ENCODE measurements at regions not wholly inside any gene's neighbourhood (a gene's known extent, or its start where the extent isn't known, plus 50 kb on each side); places are given as distances from the start of the nearest gene placed in this dataset.

DNA sequence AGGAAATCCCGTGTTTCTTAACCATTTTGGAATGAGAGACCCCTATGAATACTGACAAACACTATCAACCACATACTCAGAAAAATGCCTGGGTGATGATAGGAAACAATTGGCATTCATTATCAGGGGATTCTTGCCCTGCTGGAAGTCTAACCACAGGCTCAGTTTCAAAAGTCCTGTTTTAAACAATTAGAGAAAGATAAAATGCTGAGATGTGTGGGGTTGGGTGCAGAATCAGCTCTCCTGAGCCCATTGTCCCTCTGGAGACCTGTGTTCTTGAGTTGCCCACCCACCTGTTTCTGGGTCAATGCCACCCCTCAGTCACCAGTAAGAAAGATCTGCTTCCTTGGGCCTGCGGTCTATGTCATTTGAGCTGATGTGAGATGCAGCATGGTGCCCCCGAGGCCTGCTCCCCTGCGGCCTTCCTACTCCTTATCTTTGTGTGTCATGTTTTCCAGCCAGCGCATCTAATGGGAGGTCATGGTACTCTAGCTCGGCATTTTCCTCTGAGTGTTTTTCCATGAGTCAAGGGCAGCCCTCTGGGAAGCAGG, 130.3 kb upstream of the PLXNA2 start:
- no peak overlapping the region for H3K27ac ChIP-seq
- H3K4me1 ChIP-seq: no peaks in the 10 kb centered on the region
- H3K9me3 ChIP-seq: no peaks in the 10 kb centered on the region
- TF ChIP-seq EP300 (IDR thresholded peaks at IDR 0.05) (no peak), POLR2AphosphoS5 (IDR thresholded peaks at IDR 0.05) (no peak), POLR2A (IDR thresholded peaks at IDR 0.05) (no peak)
- TF ChIP-seq, protein P1, sequence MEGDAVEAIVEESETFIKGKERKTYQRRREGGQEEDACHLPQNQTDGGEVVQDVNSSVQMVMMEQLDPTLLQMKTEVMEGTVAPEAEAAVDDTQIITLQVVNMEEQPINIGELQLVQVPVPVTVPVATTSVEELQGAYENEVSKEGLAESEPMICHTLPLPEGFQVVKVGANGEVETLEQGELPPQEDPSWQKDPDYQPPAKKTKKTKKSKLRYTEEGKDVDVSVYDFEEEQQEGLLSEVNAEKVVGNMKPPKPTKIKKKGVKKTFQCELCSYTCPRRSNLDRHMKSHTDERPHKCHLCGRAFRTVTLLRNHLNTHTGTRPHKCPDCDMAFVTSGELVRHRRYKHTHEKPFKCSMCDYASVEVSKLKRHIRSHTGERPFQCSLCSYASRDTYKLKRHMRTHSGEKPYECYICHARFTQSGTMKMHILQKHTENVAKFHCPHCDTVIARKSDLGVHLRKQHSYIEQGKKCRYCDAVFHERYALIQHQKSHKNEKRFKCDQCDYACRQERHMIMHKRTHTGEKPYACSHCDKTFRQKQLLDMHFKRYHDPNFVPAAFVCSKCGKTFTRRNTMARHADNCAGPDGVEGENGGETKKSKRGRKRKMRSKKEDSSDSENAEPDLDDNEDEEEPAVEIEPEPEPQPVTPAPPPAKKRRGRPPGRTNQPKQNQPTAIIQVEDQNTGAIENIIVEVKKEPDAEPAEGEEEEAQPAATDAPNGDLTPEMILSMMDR (IDR thresholded peaks at IDR 0.05): no peak
- 84% methylated on average over 6 of the region's 6 CpGs for WGBS
- H3K4me3 ChIP-seq: no peak overlapping the region
- no peaks in the 10 kb centered on the region for H3K27me3 ChIP-seq
- H3K36me3 ChIP-seq: no peaks in the 10 kb centered on the region
- DNase-seq (ENCODE audit: low spot score in 2 of 2): no peak

GRCh38 chr1:208381481-208381880, 137.3 kb upstream of the PLXNA2 start:
- Histone ChIP-seq H3K36me3 (no peaks in the 10 kb centered on the region), H3K27me3 (no peaks in the 10 kb centered on the region), H3K4me1 (no peaks in the 10 kb centered on the region), H3K27ac (no peak overlapping the region), H3K9me3 (no peaks in the 10 kb centered on the region), H3K4me3 (no peak overlapping the region)
- WGBS: 63% methylated on average over 1 of the region's 1 CpG
- TF ChIP-seq, protein P1 (IDR thresholded peaks at IDR 0.05): no peak
- TF ChIP-seq POLR2AphosphoS5 (IDR thresholded peaks at IDR 0.05) (no peak), POLR2A (IDR thresholded peaks at IDR 0.05) (no peak), EP300 (IDR thresholded peaks at IDR 0.05) (no peak)
- DNase-seq (ENCODE audit: low spot score in 2 of 2): no peak

GRCh38 chr1:208387908-208388811, 144.0 kb upstream of the PLXNA2 start:
- Histone ChIP-seq H3K4me3 (no peak overlapping the region), H3K27ac (no peak overlapping the region), H3K4me1 (no peaks in the 10 kb centered on the region), H3K9me3 (no peaks in the 10 kb centered on the region), H3K27me3 (no peaks in the 10 kb centered on the region), H3K36me3 (no peaks in the 10 kb centered on the region)
- DNase-seq (ENCODE audit: low spot score in 2 of 2): no peak
- WGBS: 51% methylated on average over 9 of the region's 9 CpGs
- no peak for TF ChIP-seq POLR2AphosphoS5 (IDR thresholded peaks at IDR 0.05)
- no peak for TF ChIP-seq EP300 (IDR thresholded peaks at IDR 0.05)
- TF ChIP-seq POLR2A (IDR thresholded peaks at IDR 0.05): no peak
- TF ChIP-seq, protein P1 (IDR thresholded peaks at IDR 0.05): no peak

- Histone ChIP-seq H3K36me3 (no peaks in the 10 kb centered on the region), H3K27ac (no peak overlapping the region), H3K27me3 (no peaks in the 10 kb centered on the region), H3K9me3 (no peaks in the 10 kb centered on the region), H3K4me3 (no peak overlapping the region), H3K4me1 (no peaks in the 10 kb centered on the region)
- TF ChIP-seq POLR2A (IDR thresholded peaks at IDR 0.05) (no peak), POLR2AphosphoS5 (IDR thresholded peaks at IDR 0.05) (no peak), EP300 (IDR thresholded peaks at IDR 0.05) (no peak)
- TF ChIP-seq, protein P1 (IDR thresholded peaks at IDR 0.05): no peak
- no peak for DNase-seq (ENCODE audit: low spot score in 2 of 2)
- 83% methylated on average over 3 of the region's 3 CpGs for WGBS
These were observed 149.2 kb upstream of the PLXNA2 start for GRCh38 chr1:208393416-208393815.

DNA sequence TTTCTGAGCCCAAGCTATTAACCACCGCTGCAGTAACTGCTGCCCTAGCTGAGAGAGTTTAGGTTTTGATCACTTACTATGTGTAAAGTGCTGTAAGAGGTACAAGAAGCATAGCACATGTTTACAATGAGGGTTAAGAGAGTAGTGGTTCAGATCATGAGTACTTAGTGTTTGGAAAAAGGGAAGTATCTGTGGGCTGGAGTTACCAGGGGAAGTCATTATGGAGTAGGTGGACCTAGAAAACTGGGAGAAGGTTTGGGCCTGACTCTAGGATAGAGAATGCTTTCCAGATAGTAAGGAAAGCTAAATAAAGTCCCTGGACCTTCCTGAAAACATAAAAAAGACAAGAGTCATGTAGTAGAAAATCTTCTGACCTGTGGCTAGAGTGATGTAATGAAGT, 149.6 kb upstream of the PLXNA2 start:
- Histone ChIP-seq H3K27ac (no peak overlapping the region), H3K27me3 (no peaks in the 10 kb centered on the region), H3K9me3 (no peaks in the 10 kb centered on the region), H3K4me1 (no peaks in the 10 kb centered on the region), H3K36me3 (no peaks in the 10 kb centered on the region), H3K4me3 (no peak overlapping the region)
- no peak for DNase-seq (ENCODE audit: low spot score in 2 of 2)
- TF ChIP-seq POLR2AphosphoS5 (IDR thresholded peaks at IDR 0.05) (no peak), POLR2A (IDR thresholded peaks at IDR 0.05) (no peak), EP300 (IDR thresholded peaks at IDR 0.05) (no peak)
- TF ChIP-seq, protein P1 (IDR thresholded peaks at IDR 0.05): no peak
- 100% methylated on average over 1 of the region's 1 CpG for WGBS
